H7 (cell line): ENCODE measurements at regions not wholly inside any gene's neighbourhood (a gene's known extent, or its start where the extent isn't known, plus 50 kb on each side); places are given as distances from the start of the nearest gene placed in this dataset.

Experiments used
- DNase-seq: peaks from one replicate; pipeline ENCODE4 v3.0.0; 2012
- H3K27me3 ChIP-seq: 2 replicates; pipeline ENCODE4 v1.6.0; 2011; ENCODE audit warnings: mild to moderate bottlenecking, low read length; ENCODE audit not compliant: control insufficient read depth, insufficient read depth
- H3K36me3 ChIP-seq: replicated peaks from 2 replicates; pipeline ENCODE4 v1.5.1; 2011; ENCODE audit warnings: low read length; ENCODE audit not compliant: control insufficient read depth, insufficient read depth
- H3K4me3 ChIP-seq: 2 replicates; pipeline ENCODE4 v1.5.1; 2011; ENCODE audit warnings: low read depth, mild to moderate bottlenecking, control low read depth, low read length, moderate library complexity; ENCODE audit not compliant: insufficient read depth

DNA sequence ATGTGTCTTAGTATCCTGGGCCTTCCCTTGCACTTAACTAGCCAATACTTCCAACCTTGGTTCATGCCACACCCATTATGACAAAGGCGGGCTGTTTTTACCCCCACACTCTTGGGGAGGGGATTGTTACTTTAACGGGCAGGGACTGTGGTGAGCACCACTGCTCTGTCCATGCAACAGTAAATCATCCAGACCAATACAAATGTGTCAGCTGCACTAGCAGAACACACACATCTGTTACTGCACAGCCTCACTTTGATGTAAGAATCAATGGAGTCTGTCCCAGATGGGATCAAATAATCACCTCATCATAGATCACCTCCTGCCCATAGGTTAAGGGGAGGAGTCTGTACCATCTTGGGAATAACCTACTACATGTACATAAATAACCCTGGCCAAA, 58.1 kb downstream of the NPAP1 start:
- no peak for DNase-seq
- H3K27me3 ChIP-seq: no peaks in the 10 kb centered on the region
- no peak overlapping the region for H3K4me3 ChIP-seq

DNA sequence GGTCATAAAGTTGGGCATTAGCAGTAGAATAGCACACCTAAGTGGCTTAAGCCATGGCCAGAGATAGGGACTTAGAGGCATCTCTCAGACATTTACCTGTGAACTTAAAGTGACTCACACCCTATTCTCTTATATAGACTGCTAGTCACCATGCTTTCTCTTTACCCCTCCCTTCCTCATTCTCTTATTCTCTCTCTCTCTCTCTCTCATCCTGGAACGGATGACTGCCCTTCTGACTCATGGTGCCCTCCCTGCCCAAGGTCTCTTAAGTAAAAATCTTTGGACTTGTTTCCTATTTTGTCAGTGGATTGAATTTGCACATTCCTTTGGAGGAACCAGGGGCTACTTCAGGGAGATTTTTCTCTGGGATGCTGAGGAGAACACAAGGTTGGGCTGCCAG, 58.8 kb downstream of the NPAP1 start:
- no peaks in the 10 kb centered on the region for H3K36me3 ChIP-seq
- no peak overlapping the region for H3K4me3 ChIP-seq
- no peak for DNase-seq
- H3K27me3 ChIP-seq: no peaks in the 10 kb centered on the region

More for the DNA sequence above, 58.1 kb downstream of the NPAP1 start:
- no peaks in the 10 kb centered on the region for H3K36me3 ChIP-seq

DNA sequence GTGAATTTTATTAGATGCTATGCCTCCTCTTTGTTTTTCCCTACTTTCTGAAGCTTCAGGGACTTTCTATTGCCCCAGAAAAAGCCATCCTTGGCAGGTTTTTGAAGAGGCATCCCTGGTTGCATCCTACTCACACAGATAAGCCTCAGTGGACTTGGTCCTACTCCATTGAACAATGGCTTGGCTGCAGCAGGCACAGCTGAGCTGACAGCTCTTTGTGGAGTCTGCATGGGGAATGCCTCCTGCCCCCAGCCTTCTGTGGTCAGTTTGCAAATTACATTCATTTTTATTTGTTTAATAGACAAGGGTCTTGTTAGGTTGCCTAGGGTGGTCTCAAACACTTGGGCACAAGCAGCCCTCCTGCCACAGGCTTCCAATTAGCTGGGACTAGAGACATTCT, 69.7 kb downstream of the NPAP1 start:
- H3K36me3 ChIP-seq: no peaks in the 10 kb centered on the region
- peak; percentile 14 for DNase-seq
- H3K27me3 ChIP-seq: no peaks in the 10 kb centered on the region
- H3K4me3 ChIP-seq: no peak overlapping the region

DNA sequence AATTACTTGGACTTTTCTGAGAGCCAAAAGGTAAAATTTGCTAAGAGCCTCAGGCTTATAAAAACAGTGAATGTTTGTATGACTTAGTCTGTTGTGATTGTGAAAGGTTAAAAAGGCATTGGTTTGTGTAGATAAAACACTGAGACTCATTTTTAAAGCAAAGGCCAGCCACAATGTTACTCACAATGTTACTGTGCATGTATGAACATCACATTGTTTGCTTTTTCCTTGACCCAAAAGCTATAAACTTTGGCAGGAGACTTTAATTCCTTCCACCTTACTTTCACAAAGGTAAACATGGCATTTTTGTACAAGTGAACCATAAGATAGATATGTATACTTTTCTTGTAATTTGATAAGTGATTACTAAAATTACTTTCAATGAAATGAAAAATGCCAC, 70.5 kb downstream of the NPAP1 start:
- Histone ChIP-seq H3K27me3 (no peaks in the 10 kb centered on the region), H3K4me3 (no peak overlapping the region), H3K36me3 (no peaks in the 10 kb centered on the region)
- no peak for DNase-seq

DNA sequence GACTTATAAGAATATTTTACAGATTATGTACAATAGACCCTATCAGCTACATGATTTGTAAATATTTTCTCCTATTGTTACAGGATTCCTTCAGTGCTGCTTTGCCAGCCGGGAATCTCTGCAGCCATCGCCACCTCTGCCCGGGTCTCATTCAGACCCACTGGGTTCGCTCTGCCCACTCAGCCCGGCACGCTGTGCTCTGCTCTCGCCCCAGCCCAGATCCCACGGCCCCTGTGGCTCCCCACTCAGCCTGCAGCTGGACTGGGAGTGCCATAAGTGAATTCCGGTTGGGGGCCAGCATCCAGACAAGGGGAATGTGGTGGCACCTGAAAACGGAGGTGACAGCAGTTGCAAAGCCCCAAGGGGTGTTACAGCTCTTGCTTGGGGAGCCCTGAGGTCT, 71.8 kb downstream of the NPAP1 start:
- Histone ChIP-seq H3K36me3 (no peaks in the 10 kb centered on the region), H3K4me3 (no peak overlapping the region), H3K27me3 (no peaks in the 10 kb centered on the region)
- no peak for DNase-seq

DNA sequence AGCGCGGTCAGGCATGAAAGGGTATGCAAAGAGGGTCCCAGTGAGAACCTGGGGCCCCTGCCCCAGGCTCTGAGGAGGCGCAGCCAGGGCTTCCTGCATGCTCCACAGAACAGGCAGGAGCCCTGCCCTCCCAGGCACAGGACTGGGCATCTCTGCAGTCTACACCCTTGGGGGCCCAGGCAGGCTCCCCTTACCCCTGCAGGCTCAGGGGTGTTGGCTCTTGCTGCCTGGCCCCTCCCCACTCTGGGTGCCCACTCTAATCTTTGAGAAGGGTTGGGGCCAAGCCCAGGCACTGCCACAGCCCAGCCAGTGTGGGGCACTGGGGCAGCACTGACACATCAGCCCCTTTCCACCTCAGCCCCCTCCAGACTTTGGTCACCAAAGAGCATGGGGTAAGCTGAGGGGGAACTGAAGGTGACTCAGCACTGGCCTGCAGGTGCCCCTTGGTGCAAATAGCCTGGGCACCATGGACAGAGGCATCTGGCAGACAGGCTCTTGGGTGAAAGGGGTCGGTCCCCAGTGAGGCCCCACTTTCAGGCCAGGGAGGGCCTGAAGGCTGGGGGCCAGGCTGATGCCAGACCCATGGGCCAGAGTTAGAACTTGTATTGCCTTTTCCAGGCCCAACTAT, 73.4 kb downstream of the NPAP1 start:
- H3K27me3 ChIP-seq: no peaks in the 10 kb centered on the region
- no peak overlapping the region for H3K4me3 ChIP-seq
- DNase-seq: no peak
- no peaks in the 10 kb centered on the region for H3K36me3 ChIP-seq

DNA sequence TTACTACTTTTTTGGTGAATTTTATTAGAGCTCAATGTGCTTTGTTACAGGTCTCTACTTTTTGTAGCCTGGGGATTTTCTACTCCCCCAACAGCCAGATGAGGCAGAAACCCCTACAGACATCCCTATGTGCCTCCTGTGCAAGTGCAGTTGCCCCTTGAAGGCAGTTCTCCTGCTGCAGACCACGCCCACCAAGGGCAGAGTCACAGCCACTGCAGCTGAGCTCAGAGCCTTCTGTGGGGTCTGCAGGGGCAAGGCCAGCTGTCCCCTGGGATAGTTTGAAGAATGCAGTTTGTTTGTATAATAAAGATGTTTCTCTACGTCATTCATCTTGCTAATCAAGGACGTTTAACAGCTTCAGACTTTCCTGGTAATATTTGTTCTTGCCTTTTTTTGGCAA, 76.8 kb downstream of the NPAP1 start:
- H3K4me3 ChIP-seq: no peak overlapping the region
- no peaks in the 10 kb centered on the region for H3K27me3 ChIP-seq
- no peak for DNase-seq
- H3K36me3 ChIP-seq: no peaks in the 10 kb centered on the region

DNA sequence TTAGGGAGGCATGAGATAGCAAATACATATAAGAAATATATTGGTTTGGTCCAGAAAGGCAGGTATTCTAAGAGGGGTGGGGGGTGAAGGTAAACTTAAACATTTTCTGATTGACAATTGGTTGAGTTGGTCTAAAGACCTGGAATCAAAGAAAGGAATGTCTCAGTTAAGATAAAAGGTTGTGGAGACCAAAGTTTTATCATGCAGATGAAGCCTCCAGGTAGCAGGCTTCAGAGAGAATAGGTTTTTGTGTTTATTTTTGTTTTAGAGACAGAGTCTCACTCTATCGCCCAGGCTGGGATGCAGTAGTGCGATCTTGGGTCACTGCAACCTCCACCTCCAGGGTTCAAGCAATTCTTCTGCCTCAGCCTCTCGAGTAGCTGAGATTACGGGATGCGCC, 80.5 kb downstream of the NPAP1 start:
- H3K27me3 ChIP-seq: no peaks in the 10 kb centered on the region
- H3K4me3 ChIP-seq: no peak overlapping the region
- no peak for DNase-seq
- no peaks in the 10 kb centered on the region for H3K36me3 ChIP-seq

DNA sequence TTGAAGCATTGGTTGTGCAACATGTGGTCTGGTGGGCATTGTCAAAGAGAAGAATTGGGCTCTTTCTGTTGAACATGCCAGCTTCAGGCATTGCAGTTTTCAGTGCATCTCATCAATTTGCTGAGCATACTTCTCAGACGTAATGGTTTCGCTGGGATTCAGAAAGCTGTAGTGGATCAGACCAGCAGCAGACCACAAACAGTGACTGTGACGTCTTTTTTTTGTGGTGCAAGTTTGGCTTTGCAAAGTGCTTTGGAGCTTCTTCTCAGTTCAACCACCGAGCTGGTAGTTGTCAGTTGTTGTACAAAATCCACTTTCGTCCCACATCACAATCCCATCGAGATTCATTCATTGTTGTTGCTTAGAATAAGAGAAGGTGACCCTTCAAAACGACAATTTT, 84.5 kb downstream of the NPAP1 start:
- no peak for DNase-seq
- Histone ChIP-seq H3K36me3 (no peaks in the 10 kb centered on the region), H3K27me3 (no peaks in the 10 kb centered on the region), H3K4me3 (no peak overlapping the region)

DNA sequence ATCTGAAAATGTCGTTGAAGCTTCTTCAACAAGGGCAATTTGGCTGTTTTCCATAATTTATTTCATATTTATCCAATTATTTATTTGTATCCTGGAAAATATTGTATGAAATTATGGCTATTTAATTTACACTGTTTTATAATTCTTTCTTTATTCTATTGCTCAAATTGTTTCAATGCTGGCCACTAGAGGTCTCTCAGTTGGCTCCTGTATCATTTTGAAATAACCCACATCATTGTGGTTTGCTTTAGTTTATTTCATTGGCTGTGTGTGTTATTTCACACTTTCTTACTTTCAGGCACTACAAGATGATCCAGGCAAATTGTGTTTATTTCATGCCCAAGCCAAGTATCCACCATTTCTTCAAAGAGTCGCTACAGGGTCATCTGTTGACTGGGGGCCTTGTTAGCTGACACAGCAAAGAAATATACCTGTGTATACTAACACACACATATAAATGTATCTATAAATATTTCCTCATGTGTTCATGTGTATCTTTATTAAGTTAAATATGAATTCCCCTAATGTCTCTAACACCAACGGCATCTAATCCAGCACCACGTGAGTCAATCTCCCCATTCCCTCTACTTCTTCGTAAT, 86.2 kb downstream of the NPAP1 start:
- Histone ChIP-seq H3K4me3 (no peak overlapping the region), H3K27me3 (no peaks in the 10 kb centered on the region), H3K36me3 (no peaks in the 10 kb centered on the region)
- no peak for DNase-seq

DNA sequence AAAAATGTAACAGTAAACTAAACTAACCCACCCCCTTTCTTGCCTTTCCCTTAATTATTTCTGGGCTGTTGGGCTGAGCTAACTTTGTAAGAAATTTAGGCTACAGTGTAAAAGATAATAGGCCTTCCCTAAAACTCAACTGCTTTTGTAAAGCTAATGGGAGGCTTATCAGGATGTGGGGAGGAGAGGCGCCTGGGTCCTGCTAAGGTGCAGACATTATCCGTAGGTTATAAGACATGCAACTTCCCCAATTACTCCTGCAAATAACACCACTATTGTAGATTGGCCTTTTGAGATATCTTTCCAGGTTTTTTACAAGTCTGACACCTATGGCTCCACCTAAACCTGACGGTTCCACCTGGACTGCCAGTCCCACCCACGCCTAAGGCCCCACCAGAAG, 88.3 kb downstream of the NPAP1 start:
- no peaks in the 10 kb centered on the region for H3K36me3 ChIP-seq
- no peaks in the 10 kb centered on the region for H3K27me3 ChIP-seq
- DNase-seq: no peak
- H3K4me3 ChIP-seq: no peak overlapping the region

DNA sequence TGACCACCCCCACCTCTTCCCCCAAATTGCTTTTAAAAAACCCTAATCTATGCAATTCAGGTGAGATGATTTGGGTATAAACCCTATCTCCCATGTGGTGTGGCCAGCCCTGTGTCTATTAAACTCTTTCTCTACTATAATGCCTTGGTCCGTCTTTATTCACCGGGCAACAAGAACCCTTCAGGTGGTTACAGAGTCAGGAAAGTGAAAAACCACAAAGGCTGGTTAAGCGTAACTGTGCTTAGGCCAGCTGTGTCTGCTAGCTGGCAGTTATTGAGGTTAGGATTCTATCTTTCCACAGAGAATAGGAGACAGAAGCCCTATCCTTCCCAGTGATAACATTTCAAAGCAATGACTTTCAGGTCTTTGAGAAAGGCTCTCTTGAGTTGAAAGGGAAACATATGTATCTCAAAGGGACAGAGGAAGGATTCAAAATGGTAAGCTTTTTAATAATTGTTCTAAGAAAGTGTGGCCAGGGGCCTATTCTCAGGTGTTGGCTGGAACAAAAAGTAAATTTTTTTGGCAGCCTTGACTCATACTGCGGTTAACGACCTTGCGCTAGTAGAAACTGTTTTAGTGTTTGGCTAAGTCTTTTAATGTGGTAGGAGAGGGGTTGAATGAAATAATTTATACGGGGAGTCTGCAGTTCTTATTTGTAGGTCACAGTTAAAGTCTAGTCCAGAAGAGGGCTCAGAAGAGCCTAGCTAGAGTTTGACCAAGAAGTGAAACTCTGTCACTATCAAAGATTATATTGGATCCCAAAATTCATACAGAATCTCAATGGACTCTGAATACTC, 89.0 kb downstream of the NPAP1 start:
- Histone ChIP-seq H3K36me3 (no peaks in the 10 kb centered on the region), H3K27me3 (no peaks in the 10 kb centered on the region), H3K4me3 (no peak overlapping the region)
- DNase-seq: no peak

DNA sequence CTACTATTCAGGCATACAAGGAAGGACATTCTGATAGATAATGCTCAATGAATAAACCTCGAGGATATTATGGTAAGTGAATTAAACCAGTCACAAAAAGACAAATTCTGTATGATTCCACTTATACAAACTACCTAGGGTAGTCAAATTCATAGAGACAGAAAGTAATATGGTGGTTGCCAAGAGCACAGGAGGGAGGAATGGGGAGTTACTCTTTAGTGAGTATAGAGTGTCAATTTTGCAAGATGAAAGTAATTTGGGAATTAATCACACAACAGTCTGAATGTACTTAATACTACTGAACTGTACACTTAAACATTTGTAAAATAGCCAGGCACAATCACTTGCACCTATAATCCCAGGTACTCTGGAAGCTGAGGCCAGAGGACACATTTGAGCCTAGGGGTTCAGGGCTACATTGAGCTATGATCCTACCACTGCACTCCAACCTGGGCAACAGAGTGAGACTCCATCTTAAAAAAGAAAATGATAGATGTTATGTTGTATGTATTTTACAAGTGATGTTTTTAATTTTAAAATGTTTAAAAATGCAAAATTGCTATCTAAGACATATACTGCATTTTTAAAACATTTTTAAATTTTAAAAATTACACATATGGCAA, 91.0 kb downstream of the NPAP1 start:
- Histone ChIP-seq H3K36me3 (no peaks in the 10 kb centered on the region), H3K27me3 (no peaks in the 10 kb centered on the region), H3K4me3 (no peak overlapping the region)
- DNase-seq: no peak

DNA sequence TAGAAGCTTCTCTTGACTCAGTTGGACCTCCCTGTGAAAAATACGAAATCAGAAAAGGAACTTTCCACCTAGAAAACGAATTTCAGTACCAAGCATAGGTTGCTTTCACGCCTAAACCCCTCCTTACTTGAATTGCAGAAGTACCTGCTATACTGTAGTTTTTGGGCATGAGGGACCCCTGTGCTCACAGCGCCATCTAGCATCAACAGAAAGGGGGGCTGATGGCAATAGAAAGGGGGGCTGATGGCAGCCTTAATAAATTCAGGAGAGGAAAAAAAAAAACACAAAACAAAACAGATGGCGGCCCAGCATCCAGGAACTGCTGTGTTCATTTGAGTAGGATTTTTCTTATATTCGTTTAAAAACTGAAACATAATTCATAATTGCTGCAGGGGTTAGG, 96.7 kb downstream of the NPAP1 start:
- no peaks in the 10 kb centered on the region for H3K27me3 ChIP-seq
- no peak overlapping the region for H3K4me3 ChIP-seq
- DNase-seq: peak; percentile 43
- no peaks in the 10 kb centered on the region for H3K36me3 ChIP-seq
